GM19395 (cell line): ENCODE measurements at regions not wholly inside any gene's neighbourhood (a gene's known extent, or its start where the extent isn't known, plus 50 kb on each side); places are given as distances from the start of the nearest gene placed in this dataset.
"Not testable (repeated sequence)": the region's sequence is repeated elsewhere in the genome, so short reads cannot be mapped to it uniquely, and the experiment has no call there.

Source experiments
- ATAC-seq: cut with Tn5 transposase; IDR thresholded peaks from one replicate; pipeline ENCODE4 v1.9.1; 2021; ENCODE audit warnings: mild to moderate bottlenecking, moderate library complexity; ENCODE audit not compliant: unreplicated experiment

DNA sequence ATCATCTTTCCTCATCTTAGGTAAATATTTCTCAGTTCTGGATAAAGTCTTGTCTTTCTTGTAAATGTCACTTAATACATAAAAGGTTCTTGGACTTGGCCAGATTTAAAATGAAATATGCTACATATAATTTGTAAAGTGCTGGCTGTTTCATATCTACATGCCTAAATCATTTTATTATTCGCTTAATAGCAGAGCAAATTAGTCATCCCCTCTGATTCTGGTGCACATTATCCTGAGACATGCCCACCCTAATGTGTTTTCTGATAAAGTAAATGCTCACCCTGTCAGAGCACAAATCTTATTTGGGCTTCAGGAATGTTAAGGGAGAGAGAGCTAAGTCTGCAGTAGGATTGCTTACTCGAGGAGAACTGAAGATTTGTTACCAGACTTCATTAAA lies 166.5 kb upstream of the IZUMO3 start:
- ATAC-seq = no peak

DNA sequence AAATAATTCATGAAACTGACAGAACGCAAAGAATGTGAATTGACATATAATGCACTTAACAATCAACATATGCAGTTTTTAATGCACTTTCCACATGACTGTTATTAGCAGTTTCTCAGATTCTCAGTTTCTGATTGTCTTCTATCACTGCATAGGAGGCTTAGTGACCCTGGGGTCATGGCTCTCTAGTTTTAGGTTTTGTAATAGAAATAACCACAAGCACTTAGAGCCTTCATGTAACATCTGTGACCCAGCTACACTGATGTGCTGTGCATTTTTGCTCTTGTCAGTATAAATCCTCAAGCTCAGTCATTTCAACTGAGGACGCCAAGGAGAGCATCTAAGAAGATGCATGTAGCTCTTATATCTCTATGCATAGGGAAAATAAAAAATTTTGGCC lies 163.1 kb upstream of the IZUMO3 start:
- no peak for ATAC-seq

DNA sequence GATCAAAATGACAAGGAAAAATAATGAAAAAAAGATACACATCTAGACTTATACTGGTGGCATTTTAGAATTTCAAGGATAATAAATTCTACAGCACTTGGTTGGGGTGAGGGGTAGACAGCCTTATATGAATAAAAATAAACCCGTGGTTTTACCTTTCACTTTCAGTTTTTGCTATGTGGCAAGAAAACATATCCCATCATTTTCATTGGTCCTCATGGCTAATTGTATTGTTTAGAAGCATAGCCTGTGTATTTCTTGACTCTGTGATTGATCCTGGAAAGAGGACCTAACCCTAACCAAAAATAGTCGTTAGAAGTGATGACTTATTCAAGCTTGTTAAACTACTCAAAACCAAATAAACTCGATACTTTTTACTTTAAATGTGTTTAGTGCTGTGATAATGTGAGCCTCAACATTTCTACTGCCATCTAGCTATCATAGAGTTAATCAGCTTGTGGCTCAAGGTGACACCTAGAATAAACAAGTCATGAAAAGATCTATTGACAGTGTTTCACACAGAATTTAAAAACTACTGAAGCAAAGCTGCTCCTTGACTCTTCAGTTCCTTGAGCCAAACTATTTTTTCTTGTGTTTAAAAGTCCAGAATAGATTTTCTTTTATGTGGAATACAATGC lies 153.3 kb upstream of the IZUMO3 start:
- no peak for ATAC-seq

DNA sequence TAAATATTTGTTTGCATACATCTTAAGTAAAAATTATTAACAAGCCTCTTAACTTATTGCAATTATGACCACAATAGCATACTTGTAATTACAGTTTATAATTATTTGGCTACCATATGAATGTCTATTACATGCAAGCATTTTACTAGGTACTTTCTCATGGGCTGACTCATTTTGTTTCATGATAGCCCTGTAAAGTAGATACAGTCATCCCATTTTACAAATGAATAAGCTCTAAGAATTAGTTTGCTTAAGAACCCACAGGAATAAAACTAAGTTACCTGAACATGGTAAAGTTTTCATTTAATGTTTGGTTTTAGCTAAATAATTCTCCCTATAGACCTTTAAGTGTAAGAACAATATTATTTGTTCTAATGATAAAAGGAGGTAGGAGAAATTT lies 126.6 kb upstream of the IZUMO3 start:
- ATAC-seq = no peak

DNA sequence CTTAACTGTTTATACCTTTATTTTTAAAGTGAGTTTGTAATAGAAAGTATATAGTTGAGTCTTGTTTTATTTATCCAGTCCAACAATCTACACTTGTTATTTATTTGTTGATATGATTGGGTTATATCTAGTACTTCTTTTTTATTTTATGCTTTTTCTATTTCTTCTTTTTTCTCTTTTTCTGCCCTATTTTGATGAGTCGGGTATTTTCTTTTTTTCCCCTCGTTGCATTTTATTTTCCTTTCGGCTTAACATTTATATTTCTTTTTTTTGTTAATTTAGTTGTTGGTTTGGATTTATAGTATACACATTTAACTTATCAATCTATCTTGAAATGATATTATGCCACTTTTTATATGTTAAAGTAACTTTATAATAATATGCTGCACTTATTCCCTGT lies 111.7 kb upstream of the IZUMO3 start:
- ATAC-seq = no peak

DNA sequence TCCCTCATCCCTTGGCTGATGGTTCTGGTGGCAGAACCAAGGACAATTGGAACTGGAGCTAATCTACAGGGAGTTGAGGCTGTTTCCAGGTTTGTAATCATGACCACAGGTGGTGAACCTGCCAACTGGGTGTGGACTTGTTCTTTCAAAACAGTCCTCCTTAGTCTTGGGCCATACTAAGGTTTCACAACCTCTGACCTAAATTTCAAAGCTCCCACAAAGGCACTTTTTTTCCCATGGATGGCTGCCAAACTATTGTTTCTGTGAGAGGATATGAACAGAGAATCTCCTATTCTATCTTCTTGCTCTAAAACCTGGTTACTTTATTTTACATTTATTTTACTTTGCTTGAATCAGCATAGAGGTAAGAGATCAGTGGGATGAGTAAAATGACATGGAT lies 106.5 kb upstream of the IZUMO3 start:
- no peak for ATAC-seq

DNA sequence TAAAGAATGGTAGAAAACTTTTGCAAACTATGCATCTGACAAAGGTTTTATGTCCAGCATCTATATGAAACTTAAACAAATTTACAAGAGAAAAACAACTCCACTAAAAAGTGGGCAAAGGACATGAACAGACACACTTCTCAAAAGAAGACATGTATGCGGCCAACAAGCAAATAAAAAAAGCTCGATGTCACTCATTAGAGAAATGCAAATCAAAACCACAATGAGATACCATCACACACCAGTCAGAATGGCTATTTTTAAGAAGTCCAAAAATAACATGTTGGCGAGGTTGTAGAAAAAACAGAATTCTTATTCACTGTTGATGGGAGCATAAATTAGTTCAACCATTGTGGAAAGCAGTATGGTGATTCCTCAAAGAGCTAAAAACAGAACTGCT lies 83.1 kb upstream of the IZUMO3 start:
- ATAC-seq = not testable (repeated sequence)

DNA sequence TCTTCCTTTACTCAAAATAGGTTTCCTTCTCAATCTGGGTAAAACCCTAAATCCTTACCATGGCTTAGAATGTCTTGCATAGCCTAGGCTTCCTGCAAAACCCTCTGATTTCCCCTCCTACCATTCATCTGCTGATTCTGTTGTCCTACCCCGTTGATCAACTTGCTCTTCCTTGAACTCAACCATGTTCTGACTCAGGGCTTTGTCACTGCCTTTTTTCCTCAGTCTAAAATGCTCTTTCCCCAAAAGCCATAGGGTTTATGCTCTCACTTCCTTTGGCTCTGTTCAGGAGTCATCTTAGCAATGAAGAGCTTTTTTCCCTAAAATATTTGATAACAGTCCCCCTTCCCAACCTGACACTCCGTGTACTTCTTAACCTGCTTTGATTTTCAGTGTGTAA lies 79.4 kb upstream of the IZUMO3 start:
- no peak for ATAC-seq

DNA sequence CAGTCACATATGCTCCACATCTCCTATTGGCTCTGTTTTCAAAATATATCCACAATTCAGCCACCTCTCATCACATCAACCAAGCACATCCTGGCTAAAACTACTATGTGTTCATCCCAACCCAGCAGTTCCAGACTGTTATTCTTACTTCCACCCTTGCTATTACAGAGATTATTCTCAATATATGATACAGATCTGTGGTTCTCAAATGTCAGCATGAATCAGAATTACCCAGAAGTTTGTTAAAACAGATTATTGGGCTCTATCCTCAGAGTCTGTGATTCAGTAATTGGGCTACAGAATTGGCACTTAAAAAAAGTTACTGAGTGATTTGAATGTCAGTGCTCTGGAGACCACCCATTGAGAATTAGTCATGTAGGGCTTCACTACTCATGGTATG lies 78.8 kb upstream of the IZUMO3 start:
- ATAC-seq = no peak

DNA sequence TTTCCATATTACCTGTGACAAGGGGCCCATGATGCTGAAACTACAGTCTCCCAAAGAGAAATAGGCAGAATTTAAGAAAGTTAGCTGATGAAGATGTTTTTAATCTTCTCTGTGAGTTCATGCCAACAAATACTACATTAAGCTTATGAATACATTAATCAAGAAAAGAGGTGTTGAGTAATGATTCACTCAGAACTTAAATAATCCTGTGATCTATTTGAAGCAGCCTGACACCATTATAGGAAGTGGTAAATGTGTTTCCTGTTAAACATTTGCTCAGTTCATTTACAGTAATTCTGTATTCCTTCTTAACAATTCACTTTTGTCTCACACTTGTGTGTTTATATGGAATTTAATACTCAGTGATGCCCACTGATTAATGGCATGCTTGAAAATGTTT lies 75.0 kb upstream of the IZUMO3 start:
- no peak for ATAC-seq

DNA sequence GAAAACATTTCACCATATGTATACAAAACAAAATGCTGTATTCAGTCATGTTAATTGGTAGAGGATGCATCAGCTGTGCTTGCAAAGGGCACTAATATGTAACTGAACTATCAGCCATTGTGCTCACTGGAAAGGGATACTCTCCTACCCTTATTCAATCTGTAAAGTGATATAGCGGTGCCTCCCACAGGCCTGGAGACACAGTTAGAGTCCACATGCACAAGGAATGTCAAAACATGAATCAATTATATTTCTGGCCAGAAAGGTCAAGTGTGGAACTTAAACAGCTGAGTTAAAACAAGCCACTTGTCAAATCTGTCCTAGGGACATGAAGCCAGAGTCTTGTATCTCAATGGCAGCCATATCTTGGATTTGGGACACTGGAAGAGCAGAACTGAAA lies 71.2 kb upstream of the IZUMO3 start:
- ATAC-seq = no peak

DNA sequence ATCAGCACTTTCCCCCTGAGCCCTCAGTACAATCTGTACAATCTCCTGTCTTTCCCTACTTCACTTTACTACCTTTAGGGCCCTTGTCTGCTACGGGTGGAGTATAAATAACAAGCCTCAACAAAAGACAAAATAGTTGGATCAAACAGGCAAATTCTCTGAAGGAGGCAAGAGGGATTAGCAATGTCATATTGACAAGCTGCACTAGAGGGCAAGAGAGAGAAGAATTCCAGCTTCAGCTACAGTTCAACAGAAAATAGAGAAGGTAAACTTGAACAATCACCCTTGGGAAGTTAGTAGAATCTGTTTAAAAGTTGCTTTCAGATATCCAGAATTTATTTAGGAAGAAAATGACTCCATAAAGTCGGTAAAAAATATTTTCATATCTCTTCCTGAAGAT lies 68.4 kb upstream of the IZUMO3 start:
- no peak for ATAC-seq

DNA sequence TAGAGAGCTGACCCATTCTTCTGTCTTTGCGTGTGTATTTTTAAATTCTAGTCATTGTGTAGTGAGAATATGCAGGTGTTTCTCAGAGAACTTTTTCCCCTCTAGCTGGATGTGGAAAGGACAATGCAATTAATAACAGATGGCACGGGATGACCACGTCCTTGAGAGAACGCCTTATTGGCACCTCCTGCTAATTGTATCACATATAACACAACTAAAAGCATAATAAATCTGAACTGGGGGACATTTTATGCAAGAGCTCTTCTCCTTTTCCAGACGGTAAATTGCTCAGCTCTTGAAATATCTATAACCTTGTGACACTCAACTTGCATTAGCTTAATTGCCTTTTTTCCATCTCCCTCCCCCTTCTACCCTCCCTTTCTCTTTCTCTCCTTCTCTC lies 62.9 kb upstream of the IZUMO3 start:
- no peak for ATAC-seq

DNA sequence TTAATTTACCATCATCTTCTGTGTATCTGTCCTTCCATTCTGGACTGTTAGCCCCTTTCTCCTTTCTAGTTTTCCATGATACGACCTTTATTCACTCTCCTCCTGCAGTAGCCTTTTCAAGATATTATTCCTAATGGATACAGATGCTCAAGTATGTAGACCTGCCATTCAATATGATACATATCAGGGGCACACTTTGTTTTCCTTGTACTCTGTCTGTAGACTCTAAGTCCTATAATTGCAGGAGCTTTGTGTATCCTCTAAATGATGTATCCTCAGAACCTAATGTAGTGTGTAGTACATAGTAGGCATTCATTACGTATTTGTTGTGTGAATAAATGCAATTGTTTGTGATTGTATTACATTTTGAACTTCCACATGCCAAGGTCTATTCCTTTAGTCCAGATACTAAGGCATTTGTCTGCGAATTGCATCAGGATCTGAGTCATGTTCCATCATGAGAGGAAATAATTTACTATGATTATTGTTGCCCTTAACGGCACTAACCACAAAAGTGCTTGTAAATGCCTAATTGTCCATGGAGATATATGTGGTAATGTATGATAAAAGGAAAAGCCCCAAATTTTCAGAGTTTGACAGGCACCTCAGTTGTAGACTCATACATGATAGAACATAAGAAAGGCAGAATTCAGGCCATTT lies 57.1 kb upstream of the IZUMO3 start:
- no peak for ATAC-seq
